ENCODE measurements at regions not wholly inside any gene's neighbourhood (a gene's known extent, or its start where the extent isn't known, plus 50 kb on each side); places are given as distances from the start of the nearest gene placed in this dataset.
"Not testable (repeated sequence)": the region's sequence is repeated elsewhere in the genome, so short reads cannot be mapped to it uniquely, and the experiment has no call there.

GRCh38 chr7:124662372-124662771 lies 103.2 kb downstream of the GPR37 start:
- Mint-ChIP-seq H3K27ac (no peak overlapping the region), H3K4me3 (no peak overlapping the region), H3K9me3 (peaks cover 0 to 8% (median 2%) of the 10 kb centered on the region in 6 donors), H3K4me1 (no peaks in the 10 kb centered on the region), H3K27me3 (ENCODE audit: low read depth in 3 of 3) (peaks cover 0 to 1% (median 1%) of the 10 kb centered on the region in 3 donors), H3K36me3 (no peaks in the 10 kb centered on the region)
- no peak for DNase-seq

DNA sequence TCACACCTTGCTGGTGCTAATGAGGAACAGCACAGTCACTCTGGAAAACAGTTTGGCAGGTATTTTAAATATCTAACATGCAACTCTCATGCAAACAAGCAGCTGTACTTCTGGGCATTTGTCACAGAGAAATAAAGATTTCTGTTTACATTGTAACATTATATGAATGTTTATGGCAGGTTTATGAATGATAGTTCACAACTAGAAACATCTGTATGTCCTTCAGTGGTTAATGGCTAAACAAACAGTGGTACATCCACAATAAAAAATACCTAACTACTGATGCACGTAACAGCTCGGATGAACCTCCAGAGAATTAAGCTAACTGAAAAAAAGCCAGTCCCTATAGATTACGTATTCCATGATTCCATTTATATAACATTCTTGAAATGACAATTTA lies 109.6 kb downstream of the GPR37 start:
- no peak for DNase-seq
- peaks cover 0 to 5% (median 0%) of the 10 kb centered on the region in 6 donors for H3K9me3 Mint-ChIP-seq
- no peak overlapping the region for H3K27ac Mint-ChIP-seq
- no peaks in the 10 kb centered on the region for H3K4me1 Mint-ChIP-seq
- H3K4me3 Mint-ChIP-seq = no peak overlapping the region
- no peaks in the 10 kb centered on the region for H3K36me3 Mint-ChIP-seq
- no peaks in the 10 kb centered on the region for H3K27me3 Mint-ChIP-seq (ENCODE audit: low read depth in 3 of 3)

DNA sequence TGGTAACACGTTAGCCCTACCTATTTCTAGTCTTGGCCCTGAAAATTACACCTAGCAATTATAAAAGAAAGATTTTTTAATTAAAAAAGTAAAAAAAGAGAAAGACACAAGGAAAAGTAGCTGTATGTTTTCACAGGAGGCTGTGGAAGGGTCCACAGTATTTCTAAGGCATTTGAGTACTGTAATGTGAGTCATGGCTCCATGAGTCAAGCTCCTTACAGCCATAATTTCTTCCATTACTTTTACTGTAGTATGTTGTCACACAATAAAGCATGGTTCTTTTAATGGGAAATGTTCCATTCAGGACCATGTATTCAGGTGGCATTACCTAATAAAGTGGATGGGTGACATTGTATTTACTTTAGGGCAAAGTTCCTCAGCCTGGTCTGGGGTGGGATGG lies 113.4 kb downstream of the GPR37 start:
- peaks cover 0 to 8% (median 6%) of the 10 kb centered on the region in 6 donors for H3K9me3 Mint-ChIP-seq
- H3K4me1 Mint-ChIP-seq = no peaks in the 10 kb centered on the region
- no peaks in the 10 kb centered on the region for H3K36me3 Mint-ChIP-seq
- no peak overlapping the region for H3K4me3 Mint-ChIP-seq
- peaks cover 0 to 2% (median 0%) of the 10 kb centered on the region in 3 donors for H3K27me3 Mint-ChIP-seq (ENCODE audit: low read depth in 3 of 3)
- H3K27ac Mint-ChIP-seq = no peak overlapping the region
- DNase-seq = no peak

DNA sequence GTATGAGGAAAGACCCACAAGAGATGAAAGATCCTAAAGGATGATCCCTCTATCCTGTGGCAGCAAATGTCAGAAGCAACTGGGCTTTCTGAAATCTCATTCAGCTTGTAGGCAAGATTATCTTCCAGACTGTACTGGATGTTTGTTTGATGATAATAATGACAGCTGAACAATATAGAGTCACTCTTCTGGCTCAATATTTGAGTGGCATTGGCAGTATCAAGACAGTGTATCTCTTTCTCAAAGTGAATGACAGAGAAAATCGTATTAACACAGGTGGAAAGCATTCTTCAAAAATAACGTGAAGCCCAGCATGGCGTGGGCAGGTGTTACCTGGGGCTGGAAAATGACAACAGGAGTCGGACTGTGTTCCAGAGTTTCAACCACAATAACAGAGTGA lies 114.5 kb downstream of the GPR37 start:
- Mint-ChIP-seq H3K9me3 (peaks cover 0 to 8% (median 4%) of the 10 kb centered on the region in 6 donors), H3K27ac (no peak overlapping the region), H3K4me3 (no peak overlapping the region), H3K36me3 (no peaks in the 10 kb centered on the region), H3K4me1 (no peaks in the 10 kb centered on the region), H3K27me3 (ENCODE audit: low read depth in 3 of 3) (peaks cover 0 to 2% (median 0%) of the 10 kb centered on the region in 3 donors)
- DNase-seq = no peak

GRCh38 chr7:124649397-124650014 lies 116.1 kb downstream of the GPR37 start:
- Mint-ChIP-seq H3K27ac (peak overlapping the region in 1 of 6 donors; percentile 6), H3K4me3 (peak overlapping the region in 1 of 5 donors; percentile 59), H3K4me1 (no peaks in the 10 kb centered on the region), H3K27me3 (ENCODE audit: low read depth in 3 of 3) (peaks cover 0 to 2% (median 0%) of the 10 kb centered on the region in 3 donors), H3K36me3 (no peaks in the 10 kb centered on the region), H3K9me3 (peaks cover 0 to 9% (median 4%) of the 10 kb centered on the region in 6 donors)
- no peak for DNase-seq

- Mint-ChIP-seq H3K27ac (no peak overlapping the region), H3K4me3 (no peak overlapping the region), H3K9me3 (peaks cover 0 to 9% (median 5%) of the 10 kb centered on the region in 6 donors), H3K4me1 (no peaks in the 10 kb centered on the region), H3K36me3 (no peaks in the 10 kb centered on the region), H3K27me3 (ENCODE audit: low read depth in 3 of 3) (peaks cover 0 to 2% (median 0%) of the 10 kb centered on the region in 3 donors)
- no peak for DNase-seq
Observed at GRCh38 chr7:124647630-124648306, 117.8 kb downstream of the GPR37 start.

- Mint-ChIP-seq H3K4me3 (no peak overlapping the region), H3K27ac (no peak overlapping the region)
- no peak for DNase-seq
Observed at GRCh38 chr7:124645704-124646103, 119.9 kb downstream of the GPR37 start.

GRCh38 chr7:124643311-124643811 lies 122.2 kb downstream of the GPR37 start:
- Mint-ChIP-seq H3K27ac (no peak overlapping the region), H3K4me1 (no peaks in the 10 kb centered on the region), H3K36me3 (no peaks in the 10 kb centered on the region), H3K4me3 (no peak overlapping the region), H3K27me3 (ENCODE audit: low read depth in 3 of 3) (no peaks in the 10 kb centered on the region), H3K9me3 (peaks cover 0 to 13% (median 1%) of the 10 kb centered on the region in 6 donors)
- DNase-seq = no peak

More at GRCh38 chr7:124645704-124646103, 119.9 kb downstream of the GPR37 start:
- Mint-ChIP-seq H3K4me1 (no peaks in the 10 kb centered on the region), H3K27me3 (ENCODE audit: low read depth in 3 of 3) (peaks cover 0 to 2% (median 0%) of the 10 kb centered on the region in 3 donors), H3K36me3 (no peaks in the 10 kb centered on the region), H3K9me3 (peaks cover 0 to 9% (median 5%) of the 10 kb centered on the region in 6 donors)

- DNase-seq = no peak
- Mint-ChIP-seq H3K36me3 (no peaks in the 10 kb centered on the region), H3K27ac (no peak overlapping the region), H3K27me3 (ENCODE audit: low read depth in 3 of 3) (peaks cover 1 to 4% (median 3%) of the 10 kb centered on the region in 3 donors), H3K9me3 (peaks cover 0 to 20% (median 5%) of the 10 kb centered on the region in 6 donors), H3K4me3 (no peak overlapping the region), H3K4me1 (no peaks in the 10 kb centered on the region)
Observed at GRCh38 chr7:124635416-124635815, 130.2 kb downstream of the GPR37 start.

DNA sequence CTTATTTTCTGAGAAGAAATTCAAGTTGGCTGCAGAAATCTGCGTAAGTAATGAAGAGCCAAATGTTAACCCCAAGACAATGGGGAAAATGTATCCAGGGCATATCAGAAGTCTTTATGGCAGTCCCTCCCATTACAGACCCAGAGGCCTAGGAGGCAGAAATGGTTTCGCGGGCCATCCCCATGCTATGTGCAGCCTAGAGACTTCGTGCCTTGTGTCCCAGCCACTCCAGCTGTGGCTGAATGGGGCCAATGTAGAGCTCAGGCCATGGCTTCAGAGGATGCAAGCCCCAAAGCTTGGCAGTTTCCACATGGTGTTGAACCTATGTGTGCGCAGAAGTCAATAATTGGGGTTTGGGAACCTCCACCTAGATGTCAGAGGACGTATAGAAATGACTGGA lies 131.9 kb downstream of the GPR37 start:
- Mint-ChIP-seq H3K4me1 (no peaks in the 10 kb centered on the region), H3K4me3 (no peak overlapping the region), H3K27me3 (ENCODE audit: low read depth in 3 of 3) (peaks cover 1 to 4% (median 3%) of the 10 kb centered on the region in 3 donors), H3K9me3 (peaks cover 0 to 20% (median 4%) of the 10 kb centered on the region in 6 donors), H3K36me3 (no peaks in the 10 kb centered on the region), H3K27ac (no peak overlapping the region)
- no peak for DNase-seq

DNA sequence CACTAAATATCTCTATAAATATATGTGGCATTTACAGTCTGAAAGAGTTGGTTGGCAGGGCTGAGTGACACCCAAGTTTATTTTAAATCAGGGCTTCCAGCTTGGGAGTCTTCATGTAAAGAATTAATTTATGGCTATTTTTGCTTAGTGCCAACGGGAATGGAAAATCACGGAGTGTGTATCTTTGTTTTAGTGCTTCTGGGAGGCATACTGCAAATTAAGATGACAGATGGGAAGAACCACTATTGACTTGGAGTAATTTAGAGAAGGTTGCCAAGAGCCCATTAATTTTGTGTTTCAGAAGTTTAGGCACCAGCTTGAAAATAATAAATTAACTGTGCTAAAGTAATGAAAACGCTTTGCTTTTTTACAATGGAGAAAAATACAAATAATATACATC lies 135.2 kb downstream of the GPR37 start:
- H3K4me3 Mint-ChIP-seq = no peak overlapping the region
- no peak overlapping the region for H3K27ac Mint-ChIP-seq
- no peaks in the 10 kb centered on the region for H3K4me1 Mint-ChIP-seq
- peaks cover 0 to 3% (median 1%) of the 10 kb centered on the region in 3 donors for H3K27me3 Mint-ChIP-seq (ENCODE audit: low read depth in 3 of 3)
- H3K9me3 Mint-ChIP-seq = peaks cover 2 to 17% (median 7%) of the 10 kb centered on the region in 6 donors
- no peak for DNase-seq
- no peaks in the 10 kb centered on the region for H3K36me3 Mint-ChIP-seq

- Mint-ChIP-seq H3K36me3 (no peaks in the 10 kb centered on the region), H3K4me1 (no peaks in the 10 kb centered on the region), H3K27me3 (ENCODE audit: low read depth in 3 of 3) (no peaks in the 10 kb centered on the region)
Observed at GRCh38 chr7:124618871-124619270, 146.7 kb downstream of the GPR37 start.

GRCh38 chr7:124618051-124618450 lies 147.5 kb downstream of the GPR37 start:
- not testable (repeated sequence) for DNase-seq; H3K27ac Mint-ChIP-seq; H3K4me3 Mint-ChIP-seq; H3K36me3 Mint-ChIP-seq; H3K4me1 Mint-ChIP-seq; H3K27me3 Mint-ChIP-seq (ENCODE audit: low read depth in 3 of 3)
- peaks cover 8 to 31% (median 16%) of the 10 kb centered on the region in 6 donors for H3K9me3 Mint-ChIP-seq

More at GRCh38 chr7:124618871-124619270, 146.7 kb downstream of the GPR37 start:
- Mint-ChIP-seq H3K4me3 (no peak overlapping the region), H3K27ac (no peak overlapping the region), H3K9me3 (peaks cover 8 to 31% (median 15%) of the 10 kb centered on the region in 6 donors)
- no peak for DNase-seq

DNA sequence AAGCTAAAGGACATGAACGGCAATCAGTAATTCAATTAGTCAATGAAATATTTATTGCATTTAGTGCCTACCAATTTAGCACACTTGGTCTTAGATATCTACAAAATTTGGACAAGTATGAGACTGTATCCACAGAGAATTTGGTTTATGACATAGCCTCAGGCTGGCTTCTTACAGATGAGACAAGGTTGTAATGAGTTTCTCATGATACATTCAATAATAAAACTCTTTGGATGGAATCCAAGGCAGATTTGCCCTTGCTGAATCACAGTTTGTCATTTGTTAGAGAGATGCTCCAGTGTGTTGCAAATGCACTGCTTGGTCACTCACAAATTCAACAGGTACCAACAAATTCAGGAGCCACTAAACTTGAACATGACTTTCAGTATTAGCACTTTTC lies 162.5 kb downstream of the GPR37 start:
- Mint-ChIP-seq H3K4me1 (no peaks in the 10 kb centered on the region), H3K27me3 (ENCODE audit: low read depth in 3 of 3) (peaks cover 0 to 2% (median 0%) of the 10 kb centered on the region in 3 donors), H3K4me3 (no peak overlapping the region), H3K27ac (no peak overlapping the region), H3K36me3 (no peaks in the 10 kb centered on the region), H3K9me3 (peaks cover 0 to 11% (median 4%) of the 10 kb centered on the region in 6 donors)
- no peak for DNase-seq
